NCI-H2107 (cell line): ENCODE measurements at regions not wholly inside any gene's neighbourhood (a gene's known extent, or its start where the extent isn't known, plus 50 kb on each side); places are given as distances from the start of the nearest gene placed in this dataset.
"Not testable (repeated sequence)": the region's sequence is repeated elsewhere in the genome, so short reads cannot be mapped to it uniquely, and the experiment has no call there.

Source experiments
- DNase-seq: peaks from one replicate; lab custom pipeline; 2025; lab: John Stamatoyannopoulos, UW

DNA sequence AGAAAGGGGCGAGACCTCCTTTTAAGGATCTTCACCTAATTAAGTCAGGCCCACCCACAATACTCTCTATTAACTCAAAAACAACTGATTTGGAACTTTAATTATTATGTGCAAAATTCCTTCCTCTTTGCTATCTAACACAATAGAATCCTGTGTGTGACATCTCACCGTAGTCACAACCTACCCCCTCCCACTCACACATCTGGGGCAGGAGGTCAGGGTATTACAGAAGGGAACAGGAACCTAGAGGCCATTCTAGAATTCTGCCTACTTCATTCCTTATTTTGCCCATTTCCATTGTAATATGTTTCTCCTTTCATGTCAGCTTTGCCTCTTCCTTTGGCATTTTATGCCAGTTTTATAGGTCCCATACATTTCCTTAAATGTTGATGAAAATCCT lies 829.3 kb upstream of the ID2 start:
- no peak for DNase-seq

DNA sequence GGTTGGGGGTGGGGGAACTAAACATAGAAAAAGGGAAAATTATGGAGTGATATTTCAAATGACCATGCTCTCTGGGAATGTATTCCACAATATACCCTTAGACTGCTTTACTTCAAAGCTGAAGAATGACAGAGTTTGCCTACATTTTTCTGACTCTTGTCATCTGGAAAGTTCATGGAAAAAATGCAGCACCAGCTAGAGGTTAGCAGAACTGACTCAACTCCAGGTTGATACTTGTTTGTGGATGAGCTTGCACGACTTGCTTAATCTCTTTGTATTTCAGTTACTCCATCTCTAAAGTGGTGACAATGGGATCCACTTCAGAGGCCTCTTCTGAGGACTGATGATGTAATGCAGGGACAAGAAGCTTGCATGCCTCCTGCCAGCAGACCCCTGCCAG lies 824.0 kb upstream of the ID2 start:
- no peak for DNase-seq

DNA sequence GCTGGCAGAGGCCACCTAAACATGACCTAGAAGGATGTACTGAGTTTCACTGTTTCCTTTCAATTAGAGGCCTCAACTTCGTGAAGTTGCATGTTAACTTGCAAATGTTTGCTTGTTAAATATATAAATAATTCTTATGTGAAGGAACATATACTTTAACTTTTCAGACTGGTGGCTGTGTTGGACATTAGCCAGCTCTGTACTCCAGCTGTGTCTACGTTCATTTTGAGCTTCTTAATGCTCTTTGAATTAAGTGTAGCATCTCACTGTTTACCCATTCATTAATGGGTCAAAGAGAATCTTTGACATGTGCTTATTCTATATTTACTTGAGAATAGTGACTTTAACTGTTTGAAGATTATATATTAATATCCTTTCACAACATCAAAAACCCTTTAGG lies 823.2 kb upstream of the ID2 start:
- no peak for DNase-seq

DNA sequence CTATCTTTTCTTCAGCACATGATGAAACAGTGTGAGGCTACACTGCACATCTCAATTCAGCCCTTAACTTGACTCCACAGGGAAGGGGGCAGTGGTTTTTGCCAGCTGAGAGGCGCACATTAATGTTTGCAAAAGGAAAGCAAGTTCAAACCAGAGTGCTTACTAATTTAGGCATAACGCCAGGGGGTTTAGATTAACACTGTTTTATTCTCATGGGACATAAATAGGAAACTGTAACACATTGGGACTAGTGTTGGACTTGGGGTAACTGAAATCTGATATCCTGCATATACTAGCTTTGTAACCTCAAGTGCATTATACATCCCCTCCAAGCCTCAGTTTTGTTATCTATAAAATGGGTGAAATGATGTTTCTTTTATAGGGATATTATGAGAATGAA lies 821.2 kb upstream of the ID2 start:
- no peak for DNase-seq

DNA sequence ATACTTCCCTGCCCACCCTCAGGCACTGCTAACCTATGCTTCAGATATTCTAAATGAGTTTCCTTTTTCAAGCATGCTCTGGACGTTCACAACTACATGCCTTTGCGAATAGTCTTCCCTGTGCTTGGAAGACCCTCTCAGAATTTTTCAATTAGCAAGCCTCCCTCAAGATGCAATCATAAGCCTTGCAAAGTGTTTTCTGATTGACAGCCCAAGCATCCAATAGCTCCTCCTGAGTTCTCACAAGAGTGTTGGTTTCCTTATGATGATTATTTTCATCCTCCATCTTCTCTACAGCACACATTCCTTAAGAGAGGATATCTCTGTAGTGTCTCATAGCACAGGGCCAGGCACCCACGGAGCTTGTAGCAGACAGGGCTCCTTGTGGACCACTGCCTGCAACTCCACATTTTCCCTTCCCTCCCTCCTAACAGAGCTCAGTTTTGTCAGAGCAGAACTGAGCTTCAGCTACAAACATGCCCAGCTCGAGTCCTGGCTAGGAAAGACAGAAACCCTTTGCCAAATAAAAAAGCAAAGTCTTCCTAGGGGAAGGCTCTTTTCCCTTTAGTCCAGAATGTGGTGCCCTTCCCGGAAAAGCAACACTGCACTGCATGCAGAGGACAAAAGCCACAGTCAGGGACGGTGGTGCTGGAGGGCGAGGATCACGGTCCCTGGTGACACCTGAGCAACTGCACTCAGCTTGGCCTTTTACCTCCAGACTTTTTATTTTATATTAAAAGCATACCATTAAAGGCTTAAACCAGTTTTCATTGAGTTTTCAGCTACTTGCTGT lies 819.8 kb upstream of the ID2 start:
- DNase-seq = no peak

- DNase-seq = no peak
Measured at GRCh38 chr2:7866104-7866503, 815.8 kb upstream of the ID2 start.

DNA sequence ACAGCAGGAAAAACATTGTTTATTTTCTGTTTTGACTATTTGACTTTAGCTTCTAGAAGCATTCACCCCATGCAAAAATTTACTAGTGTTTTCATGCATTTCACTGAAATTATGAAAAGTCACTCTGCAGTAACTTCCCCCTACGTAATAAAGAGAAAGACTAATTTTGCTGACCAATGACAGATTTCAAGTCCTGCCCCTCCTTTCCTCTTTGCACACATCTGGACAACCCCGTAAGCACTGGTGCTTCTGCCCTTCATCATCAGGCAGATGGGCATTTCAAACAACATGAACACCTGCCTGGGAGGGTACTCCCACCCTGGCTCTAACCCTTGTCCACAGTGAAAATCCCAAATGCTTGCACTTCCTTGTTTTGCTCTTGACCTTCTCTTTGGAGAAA lies 815.0 kb upstream of the ID2 start:
- DNase-seq = no peak

DNA sequence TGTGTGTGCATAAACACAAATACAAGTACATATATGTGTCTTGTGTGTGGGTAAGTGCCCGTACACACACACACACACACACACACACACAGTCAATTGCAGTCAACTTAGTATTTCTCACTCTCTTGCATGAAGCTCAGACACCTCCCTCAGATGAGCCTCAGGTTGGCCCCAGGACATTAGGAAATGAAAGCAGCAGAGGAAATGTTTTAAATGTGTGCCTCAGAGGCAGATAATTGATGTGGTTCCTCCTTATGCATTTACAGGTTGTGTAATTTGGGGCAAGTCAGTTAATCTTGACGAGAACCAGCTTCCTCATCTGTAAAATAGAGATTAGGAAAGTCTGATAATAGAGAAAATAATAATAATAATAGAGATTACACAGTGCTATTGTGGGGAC lies 814.0 kb upstream of the ID2 start:
- no peak for DNase-seq

- DNase-seq = no peak
Measured at GRCh38 chr2:7868836-7869235, 813.0 kb upstream of the ID2 start.

GRCh38 chr2:7876445-7876844 lies 805.4 kb upstream of the ID2 start:
- not testable (repeated sequence) for DNase-seq

DNA sequence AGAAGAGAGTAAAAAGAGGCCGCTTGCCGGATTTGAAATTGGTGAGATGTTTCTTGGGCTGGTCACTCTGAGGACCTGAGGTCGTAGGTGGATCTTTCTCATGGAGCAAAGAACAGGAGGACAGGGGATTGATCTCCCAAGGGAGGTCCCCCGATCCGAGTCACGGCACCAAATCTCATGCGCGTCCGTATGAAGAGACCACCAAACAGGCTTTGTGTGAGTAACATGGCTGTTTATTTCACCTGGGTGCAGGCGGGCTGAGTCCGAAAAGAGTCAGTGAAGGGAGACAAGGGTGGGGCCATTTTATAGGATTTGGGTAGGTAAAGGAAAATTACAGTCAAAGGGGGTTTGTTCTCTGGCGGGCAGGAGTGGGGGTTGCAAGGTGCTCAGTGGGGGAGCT lies 803.6 kb upstream of the ID2 start:
- DNase-seq = not testable (repeated sequence)

GRCh38 chr2:7878786-7879482 lies 802.9 kb upstream of the ID2 start:
- no peak for DNase-seq

DNA sequence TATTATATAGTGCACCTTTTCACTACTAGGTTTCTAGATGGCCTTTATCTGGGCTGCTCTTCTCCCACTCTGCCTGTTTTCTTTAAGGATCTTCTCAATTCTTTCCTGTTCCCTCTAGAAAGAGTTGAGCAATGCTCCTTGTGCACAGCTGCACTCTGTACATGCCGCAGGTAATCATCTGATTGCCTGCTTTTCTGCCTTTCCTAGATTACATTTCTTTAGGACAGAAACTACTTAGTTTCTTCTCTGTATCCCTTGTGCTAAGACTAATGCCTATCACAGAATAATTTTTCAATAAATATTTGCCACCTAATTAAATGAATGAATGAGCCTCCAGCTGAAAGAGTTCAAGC lies 802.4 kb upstream of the ID2 start:
- DNase-seq = no peak

- no peak for DNase-seq
Measured at GRCh38 chr2:7880126-7880525, 801.7 kb upstream of the ID2 start.

DNA sequence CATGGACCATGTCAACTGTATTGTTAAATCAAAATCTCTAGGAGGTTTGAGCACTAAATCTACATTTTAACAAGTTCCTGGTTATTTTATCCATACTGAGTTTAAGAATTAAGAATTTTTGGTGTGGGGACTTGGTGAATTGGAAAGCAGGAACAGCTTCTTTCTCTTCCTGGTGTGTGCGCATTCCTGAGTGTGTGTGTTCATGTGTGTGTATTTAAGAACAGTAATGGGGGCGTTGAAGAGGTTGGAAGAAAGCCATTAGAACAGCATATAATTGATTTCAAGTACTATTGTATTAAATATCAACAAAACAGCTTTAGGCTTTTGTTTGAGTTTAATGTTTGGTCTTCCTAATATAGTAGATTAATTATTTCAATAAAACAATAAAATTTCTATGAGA lies 801.3 kb upstream of the ID2 start:
- no peak for DNase-seq

DNA sequence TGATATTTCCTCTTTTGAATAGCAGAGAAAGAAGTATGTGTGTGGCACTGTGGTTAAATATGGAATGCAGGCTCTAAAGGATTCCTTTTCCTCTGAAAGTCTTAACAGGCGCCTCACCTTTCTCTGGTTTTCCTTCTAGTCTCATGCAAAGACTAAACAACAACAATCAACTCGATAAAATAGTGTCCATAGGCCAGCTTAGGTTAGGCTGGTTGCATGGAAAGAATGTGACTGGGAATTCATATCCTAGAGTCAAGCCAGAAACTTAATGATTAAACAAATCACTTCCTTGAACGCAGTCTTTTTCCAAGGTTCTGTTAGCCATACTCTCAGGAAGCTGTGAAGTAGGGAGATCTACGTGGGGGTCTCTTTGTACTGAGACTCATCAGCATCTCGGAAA lies 800.8 kb upstream of the ID2 start:
- DNase-seq = no peak

- DNase-seq = no peak
Measured at GRCh38 chr2:7881466-7881865, 800.4 kb upstream of the ID2 start.

- DNase-seq = no peak
Measured at GRCh38 chr2:7882296-7882695, 799.6 kb upstream of the ID2 start.

GRCh38 chr2:7884338-7884737 lies 797.5 kb upstream of the ID2 start:
- no peak for DNase-seq

GRCh38 chr2:7886666-7887065 lies 795.2 kb upstream of the ID2 start:
- DNase-seq = no peak

DNA sequence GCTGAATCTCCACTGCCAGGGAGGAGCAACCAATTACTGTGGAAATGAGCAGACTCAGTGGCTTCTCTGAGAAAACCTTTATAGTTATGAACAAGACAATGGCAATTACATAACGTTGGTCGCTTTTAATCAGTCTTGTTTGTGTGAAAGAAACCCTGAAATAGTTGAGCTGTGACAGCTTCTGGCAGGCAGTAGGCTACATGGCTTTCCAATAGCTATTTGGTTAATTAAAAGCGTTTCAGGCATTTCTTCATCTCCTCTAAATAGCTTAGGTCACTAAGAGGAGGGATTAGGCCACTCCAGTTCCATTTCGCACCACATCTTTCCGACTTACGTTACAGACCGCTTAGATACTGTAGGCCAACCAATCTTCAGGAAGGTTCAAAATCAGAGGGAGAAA lies 794.4 kb upstream of the ID2 start:
- no peak for DNase-seq

DNA sequence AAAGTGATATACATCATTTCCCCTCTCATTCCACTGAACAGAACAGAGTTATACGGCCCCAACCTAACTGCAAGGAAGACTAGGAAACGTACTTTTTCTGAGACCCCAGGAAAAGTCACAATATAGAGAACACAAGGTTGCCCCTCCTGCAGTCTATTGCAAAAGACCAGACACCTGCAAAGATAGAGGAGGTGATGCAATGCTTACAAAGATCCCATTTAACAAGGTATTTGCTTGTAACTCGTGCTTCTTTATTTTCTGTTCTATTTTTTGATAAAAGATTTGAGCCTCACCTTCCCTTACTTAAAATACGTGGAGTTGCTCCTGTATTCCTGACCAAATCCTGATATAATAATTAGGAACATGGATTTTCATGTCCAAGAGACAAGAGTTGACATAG lies 793.0 kb upstream of the ID2 start:
- DNase-seq = no peak

- no peak for DNase-seq
Measured at GRCh38 chr2:7891312-7891711, 790.5 kb upstream of the ID2 start.

DNA sequence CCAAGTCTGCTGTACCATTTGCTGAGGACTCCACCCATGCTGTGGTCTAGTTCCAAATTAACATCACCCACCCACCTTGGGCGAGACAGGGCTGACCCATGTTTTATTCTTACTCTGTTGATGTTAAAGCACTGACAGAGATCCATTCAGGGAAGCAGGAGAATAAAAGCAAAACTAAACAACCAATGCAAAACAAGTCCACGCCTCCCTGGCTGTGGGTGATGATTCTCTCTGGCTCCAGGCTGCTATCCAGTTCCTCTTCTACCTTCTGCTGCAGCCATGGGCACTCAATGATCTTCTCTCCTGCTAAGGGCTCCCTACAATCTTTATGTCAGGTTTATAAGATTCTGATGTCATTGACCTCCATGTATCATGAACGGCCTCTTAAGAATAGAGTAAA lies 786.6 kb upstream of the ID2 start:
- no peak for DNase-seq
